GM06990 (cell line): ENCODE measurements at regions not wholly inside any gene's neighbourhood (a gene's known extent, or its start where the extent isn't known, plus 50 kb on each side); places are given as distances from the start of the nearest gene placed in this dataset.

Experiments used
- DNase-seq: peaks from one replicate; pipeline ENCODE4 v3.0.0-alpha.2; 2011; ENCODE audit not compliant: insufficient read length; ENCODE audit errors: extremely low read depth
- H3K27me3 ChIP-seq: replicated peaks from 2 replicates; pipeline ENCODE4 v1.6.0; 2011; ENCODE audit warnings: low read length; ENCODE audit not compliant: control insufficient read depth, insufficient read depth
- H3K36me3 ChIP-seq: 2 replicates; pipeline ENCODE4 v1.5.1; 2011; ENCODE audit warnings: low read length; ENCODE audit not compliant: control insufficient read depth, insufficient read depth
- H3K4me3 ChIP-seq: replicated peaks from 2 replicates; pipeline ENCODE4 v1.5.1; 2011; ENCODE audit warnings: low read depth, mild to moderate bottlenecking, control low read depth, low read length
- TF ChIP-seq, protein P1 (sequence below): IDR thresholded peaks from 2 replicates; pipeline ENCODE4 v1.5.1; 2011; ENCODE audit warnings: low read length, control low read depth, mild to moderate bottlenecking, inconsistent platforms; ENCODE audit not compliant: insufficient read depth, poor library complexity, severe bottlenecking

- TF ChIP-seq, protein P1, sequence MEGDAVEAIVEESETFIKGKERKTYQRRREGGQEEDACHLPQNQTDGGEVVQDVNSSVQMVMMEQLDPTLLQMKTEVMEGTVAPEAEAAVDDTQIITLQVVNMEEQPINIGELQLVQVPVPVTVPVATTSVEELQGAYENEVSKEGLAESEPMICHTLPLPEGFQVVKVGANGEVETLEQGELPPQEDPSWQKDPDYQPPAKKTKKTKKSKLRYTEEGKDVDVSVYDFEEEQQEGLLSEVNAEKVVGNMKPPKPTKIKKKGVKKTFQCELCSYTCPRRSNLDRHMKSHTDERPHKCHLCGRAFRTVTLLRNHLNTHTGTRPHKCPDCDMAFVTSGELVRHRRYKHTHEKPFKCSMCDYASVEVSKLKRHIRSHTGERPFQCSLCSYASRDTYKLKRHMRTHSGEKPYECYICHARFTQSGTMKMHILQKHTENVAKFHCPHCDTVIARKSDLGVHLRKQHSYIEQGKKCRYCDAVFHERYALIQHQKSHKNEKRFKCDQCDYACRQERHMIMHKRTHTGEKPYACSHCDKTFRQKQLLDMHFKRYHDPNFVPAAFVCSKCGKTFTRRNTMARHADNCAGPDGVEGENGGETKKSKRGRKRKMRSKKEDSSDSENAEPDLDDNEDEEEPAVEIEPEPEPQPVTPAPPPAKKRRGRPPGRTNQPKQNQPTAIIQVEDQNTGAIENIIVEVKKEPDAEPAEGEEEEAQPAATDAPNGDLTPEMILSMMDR, result no peak
- Histone ChIP-seq H3K36me3 (no peaks in the 10 kb centered on the region), H3K4me3 (no peak overlapping the region), H3K27me3 (no peaks in the 10 kb centered on the region)
- DNase-seq, result no peak
Measured at GRCh38 chr2:41707790-41708451, 339.9 kb upstream of the PKDCC start.

- DNase-seq, result no peak
- no peaks in the 10 kb centered on the region for H3K27me3 ChIP-seq
- TF ChIP-seq, protein P1, result no peak
- no peaks in the 10 kb centered on the region for H3K36me3 ChIP-seq
- H3K4me3 ChIP-seq, result no peak overlapping the region
Measured at GRCh38 chr2:41709702-41710599, 337.9 kb upstream of the PKDCC start.

DNA sequence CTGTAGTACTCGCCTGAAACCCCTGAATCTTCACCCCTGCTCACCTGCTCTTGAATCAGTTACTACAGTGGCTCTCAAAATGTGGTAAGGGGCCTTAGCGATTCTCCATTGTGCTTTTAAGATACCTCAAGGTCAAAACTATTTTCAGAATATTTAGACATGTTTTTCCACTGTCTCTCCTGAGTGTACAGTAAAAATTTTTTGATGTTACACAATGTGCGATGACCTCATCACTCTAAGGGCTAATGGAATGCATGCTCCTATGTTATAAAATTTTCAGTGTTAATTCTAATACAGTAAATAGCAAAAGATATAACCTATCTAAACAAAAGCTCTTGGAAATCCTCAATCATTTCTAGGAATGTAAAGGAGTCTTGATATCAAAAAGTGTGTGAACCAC is 336.9 kb upstream of the PKDCC start:
- TF ChIP-seq, protein P1, result no peak
- DNase-seq, result no peak
- no peaks in the 10 kb centered on the region for H3K36me3 ChIP-seq
- no peaks in the 10 kb centered on the region for H3K27me3 ChIP-seq
- no peak overlapping the region for H3K4me3 ChIP-seq

- DNase-seq, result no peak
- no peaks in the 10 kb centered on the region for H3K36me3 ChIP-seq
- H3K4me3 ChIP-seq, result no peak overlapping the region
- H3K27me3 ChIP-seq, result no peaks in the 10 kb centered on the region
- TF ChIP-seq, protein P1, result no peak
Measured at GRCh38 chr2:41711736-41712135, 336.1 kb upstream of the PKDCC start.

GRCh38 chr2:41716497-41716896 is 331.3 kb upstream of the PKDCC start:
- no peaks in the 10 kb centered on the region for H3K36me3 ChIP-seq
- TF ChIP-seq, protein P1, result no peak
- no peak for DNase-seq
- H3K4me3 ChIP-seq, result no peak overlapping the region
- no peaks in the 10 kb centered on the region for H3K27me3 ChIP-seq
